ENCODE measurements at regions not wholly inside any gene's neighbourhood (a gene's known extent, or its start where the extent isn't known, plus 50 kb on each side); places are given as distances from the start of the nearest gene placed in this dataset.
"Not testable (repeated sequence)": the region's sequence is repeated elsewhere in the genome, so short reads cannot be mapped to it uniquely, and the experiment has no call there.

GRCh38 chr7:65549589-65550443, 176.2 kb downstream of the ZNF92 start (continued):
- TF ChIP-seq MTA2 (IDR thresholded peaks at IDR 0.05; ENCODE audit: low read depth) (peak; percentile 46), NCOA1 (IDR thresholded peaks at IDR 0.05; ENCODE audit: low read depth) (0 out of 2 replicates have a peak, but pooled peaks have one; percentile 49), CEBPB (tag; IDR thresholded peaks at IDR 0.05) (peak; percentile 96), HDAC2 (IDR thresholded peaks at IDR 0.05) (peak; percentile 66), DNMT1 (IDR thresholded peaks at IDR 0.05) (0 out of 2 replicates have a peak, but pooled peaks have one; percentile 69), MLLT1 (IDR thresholded peaks at IDR 0.05) (peak; percentile 37 to 81; a peak in 1 of 4 replicates), ZNF280A (IDR thresholded peaks at IDR 0.05; ENCODE audit: low read depth, partially characterized antibody) (peak; percentile 47), CHAMP1 (IDR thresholded peaks at IDR 0.05) (peak; percentile 70; the same call in 1 of the 2 replicates), ZNF24 (IDR thresholded peaks at IDR 0.05) (peak; percentile 99), LEF1 (IDR thresholded peaks at IDR 0.05) (0 out of 2 replicates have a peak, but pooled peaks have one; percentile 34), LARP7 (IDR thresholded peaks at IDR 0.05) (peak; percentile 90; the same call in 1 of the 2 replicates), ASH1L (IDR thresholded peaks at IDR 0.05; ENCODE audit: borderline replicate concordance, low read depth, partially characterized antibody) (peak; percentile 39), CC2D1A (IDR thresholded peaks at IDR 0.05) (peak; percentile 49; the same call in 1 of the 2 replicates)
- TF ChIP-seq, protein P1, sequence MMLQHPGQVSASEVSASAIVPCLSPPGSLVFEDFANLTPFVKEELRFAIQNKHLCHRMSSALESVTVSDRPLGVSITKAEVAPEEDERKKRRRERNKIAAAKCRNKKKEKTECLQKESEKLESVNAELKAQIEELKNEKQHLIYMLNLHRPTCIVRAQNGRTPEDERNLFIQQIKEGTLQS (IDR thresholded peaks at IDR 0.05) = peak; percentile 94
- TF ChIP-seq, protein P1 (CRISPR knock-in tag; conservative IDR thresholded peaks at IDR 0.05) = not testable (repeated sequence)
- TF ChIP-seq, protein P2, sequence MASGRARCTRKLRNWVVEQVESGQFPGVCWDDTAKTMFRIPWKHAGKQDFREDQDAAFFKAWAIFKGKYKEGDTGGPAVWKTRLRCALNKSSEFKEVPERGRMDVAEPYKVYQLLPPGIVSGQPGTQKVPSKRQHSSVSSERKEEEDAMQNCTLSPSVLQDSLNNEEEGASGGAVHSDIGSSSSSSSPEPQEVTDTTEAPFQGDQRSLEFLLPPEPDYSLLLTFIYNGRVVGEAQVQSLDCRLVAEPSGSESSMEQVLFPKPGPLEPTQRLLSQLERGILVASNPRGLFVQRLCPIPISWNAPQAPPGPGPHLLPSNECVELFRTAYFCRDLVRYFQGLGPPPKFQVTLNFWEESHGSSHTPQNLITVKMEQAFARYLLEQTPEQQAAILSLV (tag; IDR thresholded peaks at IDR 0.05) = 0 out of 2 replicates have a peak, but pooled peaks have one; percentile 62

Measured in K562 (cell line).